HG03108 (cell line): ENCODE measurements at regions not wholly inside any gene's neighbourhood (a gene's known extent, or its start where the extent isn't known, plus 50 kb on each side); places are given as distances from the start of the nearest gene placed in this dataset.
"Not testable (repeated sequence)": the region's sequence is repeated elsewhere in the genome, so short reads cannot be mapped to it uniquely, and the experiment has no call there.

ENCODE experiments used
- ATAC-seq: cut with Tn5 transposase; IDR thresholded peaks from one replicate; pipeline ENCODE4 v1.9.1; 2021; ENCODE audit warnings: moderate library complexity; ENCODE audit not compliant: unreplicated experiment

DNA sequence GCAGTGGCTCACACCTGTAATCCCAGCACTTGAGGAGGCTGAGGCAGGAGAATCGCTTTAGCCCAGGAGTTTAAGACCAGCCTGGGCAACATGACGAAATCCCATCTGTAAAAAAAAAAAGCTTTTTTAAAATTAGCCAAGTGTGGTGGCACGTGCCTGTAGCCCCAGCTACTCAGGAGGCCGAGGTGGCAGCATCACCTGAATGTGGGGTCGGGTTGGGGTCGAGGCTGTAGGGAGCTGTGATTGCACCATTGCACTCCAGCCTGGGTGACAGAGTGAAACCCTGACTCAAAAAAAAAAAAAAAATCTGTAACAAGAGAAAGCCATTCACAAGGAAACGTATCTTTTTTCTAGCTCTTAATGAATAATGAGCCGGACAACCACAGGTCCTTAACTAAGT lies 74.7 kb upstream of the DLG1 start:
- no peak for ATAC-seq

DNA sequence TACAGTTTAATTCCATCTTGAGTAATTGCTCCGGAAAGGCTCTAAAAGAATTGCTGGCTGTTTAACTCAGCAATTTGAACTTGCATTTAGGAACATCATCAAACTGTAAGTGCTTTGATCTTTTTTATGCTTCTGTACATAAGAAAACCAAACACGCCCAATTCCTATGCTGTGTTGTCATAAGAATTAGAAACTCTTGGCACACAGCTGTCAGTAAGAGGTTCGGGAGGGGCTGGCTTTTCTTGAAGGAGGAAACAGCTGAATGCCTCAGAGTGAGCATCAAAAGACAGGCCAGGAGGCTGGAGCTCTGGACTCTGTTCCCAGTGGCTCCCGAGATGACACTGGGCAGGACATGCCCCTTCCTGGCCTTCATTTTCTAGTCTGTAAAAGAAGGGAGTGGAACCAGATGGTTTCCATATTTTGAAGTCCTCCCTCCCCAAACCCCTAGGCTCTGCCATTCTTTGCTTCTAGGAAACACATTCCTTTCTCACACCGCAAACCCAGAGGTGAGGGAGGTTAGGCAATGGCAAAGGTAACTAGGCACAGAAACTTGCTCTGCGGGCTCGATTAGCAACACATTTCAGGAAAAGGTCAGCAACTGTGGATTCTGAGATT lies 73.7 kb upstream of the DLG1 start:
- no peak for ATAC-seq

DNA sequence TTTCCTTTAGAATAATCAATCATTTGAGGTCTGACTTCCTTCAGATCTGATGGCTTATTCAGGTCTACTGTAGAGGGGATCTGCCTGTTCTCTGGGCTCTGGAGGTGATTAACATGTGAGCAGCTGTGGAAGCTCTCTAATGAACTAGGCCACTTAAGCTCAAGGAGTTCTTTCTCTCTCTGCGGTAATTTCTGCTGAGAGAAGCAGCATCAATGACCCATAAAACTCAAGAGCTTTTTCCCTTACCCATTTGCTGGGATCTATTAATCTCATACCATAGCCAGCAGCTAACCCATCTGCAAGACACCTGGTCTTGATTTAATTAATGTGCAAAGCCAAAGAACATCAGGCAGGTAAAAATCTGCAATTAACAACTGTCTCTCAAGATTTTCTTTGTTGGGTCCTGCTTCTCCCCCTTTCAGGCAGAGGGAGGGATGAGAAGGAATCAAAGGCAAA lies 73.2 kb upstream of the DLG1 start:
- no peak for ATAC-seq

DNA sequence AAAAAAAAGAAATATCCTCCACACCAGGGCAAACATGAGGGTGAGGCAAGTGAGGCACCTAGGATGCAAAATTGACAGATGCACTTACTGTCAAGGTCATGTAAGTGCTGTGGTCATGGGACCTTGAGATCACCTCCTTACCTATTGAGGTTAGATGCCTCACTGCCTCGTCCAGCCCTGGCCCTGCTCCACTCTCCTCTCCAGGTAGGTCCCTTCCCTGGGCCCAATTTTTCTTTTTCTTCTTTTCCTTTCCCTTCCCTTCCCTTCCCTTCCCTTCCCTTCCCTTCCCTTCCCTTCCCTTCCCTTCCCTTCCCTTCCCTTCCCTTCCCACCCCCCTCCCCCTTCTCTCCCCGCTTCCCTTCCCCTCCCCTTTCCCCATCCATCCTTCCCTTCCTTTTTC lies 71.1 kb upstream of the DLG1 start:
- no peak for ATAC-seq

DNA sequence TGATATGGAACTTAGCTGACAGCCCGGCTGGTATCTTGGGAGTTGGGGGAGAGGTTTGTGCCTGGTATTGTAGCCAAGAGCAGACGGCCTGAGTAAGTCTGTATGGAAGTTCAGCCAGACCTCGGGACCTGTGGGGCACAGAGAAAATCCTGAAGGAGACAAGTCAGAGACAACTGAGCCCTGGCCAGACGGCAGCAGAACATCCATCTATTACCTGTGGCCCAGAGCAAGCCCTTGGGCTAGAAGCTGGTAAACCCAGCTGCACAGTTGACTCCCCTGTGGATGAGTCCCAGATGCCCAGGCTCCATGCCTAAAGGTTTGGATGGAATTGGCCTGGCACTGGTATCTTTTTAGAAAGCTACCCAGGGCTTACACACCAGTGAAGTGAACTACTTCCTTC lies 70.4 kb upstream of the DLG1 start:
- no peak for ATAC-seq

DNA sequence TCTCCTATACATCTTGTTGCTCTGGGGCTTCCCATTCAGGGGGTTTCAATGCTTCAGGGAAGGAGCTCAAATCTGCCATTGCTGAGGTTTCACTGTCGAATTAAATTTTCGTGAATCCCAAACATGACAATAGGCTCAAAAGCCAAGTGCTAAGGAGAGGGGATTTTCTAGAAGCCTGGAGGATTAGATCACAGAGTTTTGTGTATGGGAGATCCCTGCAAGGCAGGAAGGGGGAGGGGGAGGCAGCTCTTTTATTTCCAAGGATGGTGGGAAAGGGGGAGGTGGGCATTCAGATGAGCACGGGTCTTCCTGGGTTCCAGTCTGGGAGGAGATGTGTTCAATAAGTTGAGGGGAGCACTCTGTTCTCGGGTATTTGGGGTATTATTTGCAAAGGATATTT lies 69.9 kb upstream of the DLG1 start:
- no peak for ATAC-seq

DNA sequence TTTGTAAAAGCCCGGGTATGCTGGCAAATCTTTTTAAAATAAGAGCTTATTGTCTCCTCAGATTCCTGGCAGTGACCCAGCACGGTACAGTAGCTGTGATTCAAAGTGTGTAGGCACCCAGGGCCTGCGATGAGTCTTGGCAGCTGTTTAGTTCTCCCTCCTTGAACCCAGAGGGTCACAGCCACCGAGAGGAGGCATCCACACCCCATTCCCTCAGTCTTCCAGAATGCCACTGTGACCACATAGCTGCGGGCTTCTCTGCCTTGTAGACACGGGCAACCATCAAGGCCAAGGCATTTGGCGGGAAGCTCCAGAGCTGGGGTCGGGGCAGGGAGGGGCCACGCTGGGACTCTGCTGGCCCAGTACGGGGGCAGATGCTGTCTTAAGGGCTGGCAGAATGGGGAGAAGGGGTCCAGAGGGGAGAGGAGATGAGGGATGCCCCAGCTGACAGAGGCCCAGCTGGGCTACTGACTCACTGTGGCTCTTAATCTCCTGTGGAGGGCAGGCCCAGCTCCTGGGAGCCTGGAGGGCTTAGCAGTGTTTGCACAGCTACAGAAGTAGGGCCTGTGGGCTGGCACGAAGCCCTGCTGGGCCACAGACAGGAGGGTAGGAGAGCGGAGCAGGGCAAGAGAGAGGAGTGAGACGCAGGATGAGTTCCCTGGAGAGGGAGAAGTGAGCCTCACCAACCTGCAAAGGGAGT lies 68.8 kb upstream of the DLG1 start:
- no peak for ATAC-seq

DNA sequence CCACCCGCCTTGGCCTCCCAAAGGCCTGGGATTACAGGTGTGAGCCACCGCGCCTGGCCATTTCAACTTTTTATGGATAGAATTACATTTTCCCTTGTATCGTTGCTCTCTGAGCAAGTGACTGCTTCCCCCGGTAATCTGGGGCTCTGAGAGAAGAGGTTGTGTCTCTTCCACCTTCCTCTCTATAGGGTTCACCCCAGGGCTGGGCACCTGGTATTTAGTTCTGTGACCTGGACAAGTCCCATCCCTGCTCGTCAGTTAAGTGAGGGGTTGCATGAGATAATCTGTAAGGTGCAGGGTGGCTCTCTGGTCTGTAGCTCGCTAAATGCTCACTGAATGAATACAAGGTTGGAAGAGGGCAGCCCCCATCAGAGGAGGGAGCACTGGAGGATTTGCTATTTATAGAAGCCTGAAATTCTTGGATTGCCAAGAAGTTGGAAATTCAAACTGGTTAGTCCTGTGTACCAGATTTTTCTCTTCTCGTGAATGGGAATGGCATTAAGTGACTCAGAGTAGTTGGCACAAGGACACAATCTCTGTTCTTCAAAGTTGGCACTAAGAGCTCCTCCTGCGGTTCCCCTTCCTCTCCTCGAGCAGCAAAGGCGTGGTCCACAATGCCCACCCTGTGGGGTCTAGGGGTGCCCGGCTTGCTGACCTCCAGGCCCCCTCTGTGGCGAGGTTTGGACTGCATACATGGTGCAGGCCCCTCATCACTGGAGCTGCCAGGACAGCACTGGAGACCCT lies 68.1 kb upstream of the DLG1 start:
- ATAC-seq = no peak

DNA sequence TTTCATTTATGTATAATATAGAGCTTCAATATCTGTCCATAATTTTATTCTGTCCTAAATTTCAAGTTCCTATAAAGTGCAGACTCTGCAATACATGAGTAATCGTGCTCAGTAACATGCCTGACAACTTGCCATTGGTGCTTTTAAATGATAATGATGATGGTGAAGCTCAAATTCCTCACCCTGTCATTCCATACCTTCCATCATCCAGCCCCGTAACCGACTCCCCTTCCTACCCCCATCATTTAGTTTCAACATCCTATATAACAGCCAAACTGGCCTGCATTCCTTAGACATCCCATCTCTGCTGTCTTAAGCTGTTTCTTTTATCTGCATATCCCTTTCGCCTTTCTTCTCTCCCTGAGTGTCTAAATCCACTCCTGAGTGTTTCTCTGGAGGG lies 67.2 kb upstream of the DLG1 start:
- ATAC-seq = no peak

DNA sequence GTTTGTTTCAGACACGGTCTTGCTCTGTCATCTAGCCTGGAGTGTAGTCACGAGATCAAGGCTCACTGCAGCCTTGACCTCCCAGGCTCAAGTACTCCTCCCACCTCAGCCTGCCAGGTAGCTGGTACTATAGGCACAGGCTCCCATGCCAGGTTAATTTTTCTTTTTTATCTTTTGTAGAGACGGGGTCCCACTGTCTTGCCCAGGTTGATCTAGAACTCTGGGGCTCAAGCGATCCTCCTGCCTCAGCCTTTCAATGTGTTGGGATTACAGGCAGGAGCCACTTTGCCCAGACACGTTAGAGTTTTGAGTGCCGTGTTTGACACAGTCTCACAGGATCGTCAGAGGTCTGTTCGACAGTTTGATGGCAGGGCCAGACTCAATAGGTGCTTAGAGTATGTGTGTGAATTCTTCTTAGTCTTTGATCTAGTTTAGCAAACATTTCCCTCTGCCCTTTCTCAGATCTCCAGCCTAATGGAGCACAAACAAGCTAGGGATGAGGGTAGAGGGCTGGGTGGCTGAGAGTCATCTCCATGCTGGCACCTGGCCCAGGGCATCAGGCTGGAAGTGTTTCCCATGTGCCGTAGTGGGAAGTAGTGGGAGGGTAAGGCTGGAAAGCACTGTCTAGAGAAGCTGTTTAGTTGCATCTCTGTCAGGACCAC lies 66.1 kb upstream of the DLG1 start:
- ATAC-seq = no peak

DNA sequence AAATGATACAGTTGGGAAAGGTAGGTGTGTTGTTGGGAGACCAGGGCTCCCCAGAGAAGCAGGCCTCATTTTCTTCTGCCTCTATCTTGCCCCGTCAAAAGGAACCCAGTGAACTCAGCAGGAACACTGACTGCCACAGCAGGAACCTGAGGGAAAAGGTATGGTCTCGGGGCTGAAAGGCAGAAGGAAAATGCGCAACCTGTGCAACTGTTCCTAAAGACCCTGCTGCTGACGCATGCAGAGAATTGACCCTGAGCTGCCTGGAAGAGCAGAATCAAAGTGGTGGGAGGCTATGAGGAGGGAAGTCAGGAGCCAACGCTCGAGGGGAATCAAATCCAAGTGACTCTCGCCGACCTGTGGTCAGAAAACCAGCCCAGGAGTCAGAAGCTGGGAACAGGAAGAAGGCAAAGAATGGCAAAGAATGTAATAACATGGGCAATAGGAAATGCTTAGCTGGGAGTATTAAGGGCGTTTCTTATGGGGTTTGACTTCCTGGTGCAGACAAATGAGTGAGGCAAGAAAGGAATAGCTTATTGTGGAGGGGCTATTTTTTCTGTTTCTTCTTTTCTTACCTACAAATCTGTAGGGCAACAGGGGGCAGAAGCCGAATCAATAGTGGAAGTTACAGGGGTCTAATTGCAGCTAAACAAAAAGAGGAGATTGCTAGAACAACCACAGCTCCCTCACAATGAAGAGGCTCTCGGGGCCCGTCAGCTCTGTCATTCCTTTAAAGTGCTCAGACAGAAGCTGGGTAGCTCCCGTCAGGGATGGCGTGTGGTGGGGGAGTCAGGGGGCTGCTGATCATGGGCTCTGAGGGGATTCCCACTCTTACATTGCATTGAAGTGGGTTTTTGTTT lies 65.4 kb upstream of the DLG1 start:
- ATAC-seq = no peak

DNA sequence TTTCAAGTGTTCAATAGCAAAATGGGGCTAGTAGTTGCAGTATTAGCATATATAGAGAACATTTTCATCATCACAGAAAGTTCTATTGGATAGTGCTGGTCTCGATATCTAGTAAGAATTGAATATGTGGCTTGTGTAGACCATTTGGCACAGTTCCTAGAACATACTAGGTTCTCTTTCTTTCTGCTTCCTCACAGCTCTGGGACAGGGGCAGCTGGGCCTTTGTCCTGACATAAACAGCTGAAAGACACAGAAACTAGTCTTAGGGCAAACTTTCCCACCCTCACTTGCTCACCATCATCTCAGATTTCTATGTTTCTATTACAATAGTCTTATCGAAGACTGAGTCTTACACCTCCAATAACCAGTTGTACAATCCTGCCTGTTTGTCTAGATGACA lies 63.7 kb upstream of the DLG1 start:
- ATAC-seq = no peak

DNA sequence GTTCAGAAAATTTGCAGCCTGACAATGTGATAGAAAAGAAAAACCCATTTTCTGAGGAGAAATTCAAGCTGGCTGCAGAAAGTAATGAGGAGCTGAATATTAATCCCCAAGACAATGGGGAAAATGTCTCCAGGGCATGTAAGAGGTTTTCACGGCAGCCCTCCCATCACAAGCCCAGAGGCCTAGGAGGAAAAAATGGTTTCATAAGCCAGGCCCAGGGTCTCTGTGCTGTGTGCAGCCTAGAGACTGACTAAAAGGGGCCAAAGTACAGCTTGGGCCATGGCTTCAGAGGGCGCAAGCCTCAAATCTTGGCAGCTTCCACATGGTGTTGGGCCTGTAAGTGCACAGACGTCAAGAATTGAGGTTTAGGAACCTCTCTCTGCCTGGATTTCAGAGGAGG lies 61.7 kb upstream of the DLG1 start:
- ATAC-seq = not testable (repeated sequence)

DNA sequence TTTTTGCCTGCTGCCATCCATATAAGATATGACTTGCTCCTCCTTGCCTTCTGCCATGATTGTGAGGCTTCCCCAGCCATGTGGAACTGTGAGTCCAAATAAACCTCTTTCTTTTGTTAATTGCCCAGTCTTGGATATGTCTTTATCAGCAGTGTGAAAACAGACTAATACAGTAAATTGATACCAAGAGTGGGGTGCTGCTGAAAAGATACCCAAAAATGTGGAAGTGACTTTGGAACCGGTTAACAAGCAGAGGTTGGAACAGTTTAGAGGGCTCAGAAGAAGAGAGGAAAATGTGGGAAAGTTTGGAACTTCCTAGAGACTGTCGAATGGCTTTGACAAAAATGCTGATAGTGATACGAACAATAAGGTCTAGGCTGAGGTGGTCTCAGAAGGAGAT lies 61.1 kb upstream of the DLG1 start:
- ATAC-seq = not testable (repeated sequence)

DNA sequence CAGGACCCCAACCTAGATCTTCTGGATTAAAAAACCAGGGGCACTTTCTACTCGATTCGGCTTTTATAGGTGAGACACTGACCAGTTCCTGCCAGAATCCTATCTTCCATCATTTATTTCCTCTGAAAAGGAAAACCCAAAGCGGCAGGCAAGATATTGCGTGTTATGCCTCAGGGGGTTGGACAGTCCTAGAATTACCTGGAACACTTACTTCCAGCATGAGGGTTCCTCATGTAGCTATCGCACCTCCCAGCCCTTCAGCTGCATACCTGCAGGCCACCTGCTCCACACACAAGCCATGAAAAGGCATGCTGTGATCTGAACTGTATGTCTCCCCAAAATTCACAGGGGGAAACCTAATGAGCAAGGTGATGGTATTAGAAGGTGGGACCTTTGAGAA lies 58.3 kb upstream of the DLG1 start:
- ATAC-seq = no peak

DNA sequence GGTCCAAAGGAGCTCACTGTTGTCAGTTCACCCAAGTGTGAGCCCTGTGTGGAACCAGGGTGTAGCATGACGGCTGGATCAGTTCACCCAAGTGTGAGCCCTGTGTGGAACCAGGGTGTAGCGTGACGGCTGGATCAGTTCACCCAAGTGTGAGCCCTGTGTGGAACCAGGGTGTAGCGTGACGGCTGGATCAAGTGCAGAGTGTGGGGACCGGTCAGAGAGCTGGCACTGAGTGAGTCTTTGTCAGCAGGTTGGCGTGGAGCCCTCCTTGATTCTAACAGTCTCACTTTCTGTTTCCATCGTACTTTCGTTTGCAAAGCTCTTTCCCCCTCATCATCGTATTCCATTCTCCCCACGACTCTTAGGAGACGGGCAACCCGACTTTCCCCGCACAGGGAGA lies 57.9 kb upstream of the DLG1 start:
- no peak for ATAC-seq

DNA sequence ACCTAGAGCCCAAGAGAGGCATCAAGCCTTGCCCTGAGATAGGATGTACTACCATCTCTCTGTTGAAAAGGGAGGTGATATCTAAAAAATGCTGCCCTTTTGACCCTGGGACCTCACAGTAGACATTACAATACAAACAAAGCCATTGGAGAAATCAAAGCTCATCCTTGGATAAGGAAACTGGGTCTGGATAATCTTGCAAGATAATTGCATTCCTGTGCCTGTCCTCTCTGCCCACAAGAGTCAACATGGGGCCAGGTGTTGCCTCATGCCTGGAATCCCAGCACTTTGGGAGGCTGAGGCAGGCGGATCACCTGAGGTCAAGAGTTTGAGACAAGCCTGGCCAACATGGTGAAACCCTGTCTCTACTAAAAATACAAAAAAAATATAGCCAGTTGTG lies 57.3 kb upstream of the DLG1 start:
- no peak for ATAC-seq

DNA sequence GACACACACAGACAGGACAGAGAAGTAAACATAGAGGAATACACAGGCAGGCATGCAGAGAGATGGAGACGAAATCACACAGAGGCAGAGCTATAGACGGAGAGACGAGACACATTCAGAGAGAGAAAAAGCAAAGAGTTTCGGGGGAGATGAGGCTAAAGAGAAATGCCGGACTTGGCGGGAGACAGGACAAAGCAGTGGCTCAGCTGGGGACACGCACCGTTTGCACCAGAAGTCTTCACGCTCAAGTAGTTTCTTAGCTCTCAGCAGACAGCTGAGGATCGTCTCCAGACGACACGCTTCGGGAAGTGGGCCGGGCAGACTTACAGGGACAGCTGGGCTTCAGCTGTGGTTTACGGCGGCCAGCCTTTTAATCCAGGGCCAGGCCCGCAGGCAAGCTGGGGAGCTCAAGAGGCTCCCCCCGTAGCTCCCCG lies 56.2 kb upstream of the DLG1 start:
- no peak for ATAC-seq

DNA sequence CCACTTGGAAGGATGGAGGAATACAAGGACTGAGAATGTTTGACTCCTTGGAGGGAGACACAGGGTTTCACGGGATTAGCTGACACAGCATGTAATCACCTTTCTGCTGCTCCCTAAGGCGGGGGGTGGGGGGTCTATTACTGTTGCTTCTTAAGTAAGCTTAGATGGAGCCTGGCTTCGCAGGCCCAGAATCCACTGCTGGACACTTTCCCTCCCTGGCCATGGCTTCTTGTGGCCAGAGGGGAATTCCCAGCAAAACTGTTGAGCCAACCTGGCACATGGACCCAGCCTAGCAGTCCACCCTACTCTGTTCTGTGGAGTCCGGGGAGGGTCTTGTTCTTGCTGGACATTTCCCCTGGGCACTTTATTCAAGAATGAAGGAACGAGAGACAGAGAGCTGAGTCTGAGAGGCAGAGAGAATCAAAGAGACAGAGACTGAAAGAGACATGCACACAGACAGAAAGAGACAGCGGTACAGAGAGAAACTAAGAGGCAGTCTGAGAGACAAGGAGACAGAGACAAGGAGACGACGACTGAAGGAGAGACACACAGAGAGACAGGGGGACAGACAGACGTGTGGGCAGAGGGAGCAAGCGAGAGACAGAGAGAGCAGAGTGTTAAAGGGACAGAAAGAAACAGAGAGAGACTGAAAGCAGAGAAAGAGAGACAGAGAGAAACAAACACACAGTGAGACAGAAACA lies 55.6 kb upstream of the DLG1 start:
- ATAC-seq = no peak
